Gastrocnemius medialis (tissue), 4 donors: ENCODE measurements at regions not wholly inside any gene's neighbourhood (a gene's known extent, or its start where the extent isn't known, plus 50 kb on each side); places are given as distances from the start of the nearest gene placed in this dataset.

Experiments
- CTCF ChIP-seq, 5 experiments: fragments of 450-650 bp in 3 of 5; fragments of 200-600 bp in 2 of 5; sonication (generic) in 2 of 5; IDR thresholded peaks in 4 of 5; conservative IDR thresholded peaks in 1 of 5; 1 replicate in 4 of 5; 2 replicates in 1 of 5; pipeline ENCODE4 v1.5.1; 2016 to 2019; ENCODE audit warnings: antibody characterized with exemption in 5 of 5, mild to moderate bottlenecking in 3 of 5, moderate library complexity in 3 of 5
- POLR2A ChIP-seq, 2 donors: fragments of 450-650 bp; IDR thresholded peaks; one replicate each; pipeline ENCODE4 v1.6.1; 2017; ENCODE audit warnings: antibody characterized with exemption in 2 of 2, mild to moderate bottlenecking in 2 of 2, moderate library complexity in 2 of 2

- no peak for TF ChIP-seq POLR2A (IDR thresholded peaks at IDR 0.05)
- no peak for TF ChIP-seq CTCF (IDR thresholded peaks at IDR 0.05 in 4 of 5, conservative IDR thresholded peaks at IDR 0.05 in 1 of 5)
These were observed 481.5 kb downstream of the NFIB start for GRCh38 chr9:13832446-13832845.
